ENCODE measurements at regions not wholly inside any gene's neighbourhood (a gene's known extent, or its start where the extent isn't known, plus 50 kb on each side); places are given as distances from the start of the nearest gene placed in this dataset.

DNA sequence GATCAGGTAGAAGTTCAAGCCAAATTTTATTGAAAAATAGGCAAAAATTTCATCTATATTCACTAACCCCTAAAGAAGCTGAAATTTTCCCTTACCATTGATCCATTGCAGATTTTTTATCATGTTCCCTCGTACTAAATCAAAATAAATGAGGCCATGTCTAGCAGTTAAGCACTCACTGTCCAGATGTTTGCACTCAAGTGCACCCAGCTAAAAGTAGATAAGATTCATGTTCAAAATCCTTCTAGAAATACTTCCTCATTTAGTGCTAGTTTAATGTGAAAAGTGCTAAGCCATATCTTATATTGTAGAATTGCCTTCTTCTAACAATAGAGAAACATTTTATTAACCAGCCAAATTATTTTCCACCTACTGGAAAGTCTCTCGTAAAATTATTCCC is 164.7 kb upstream of the UBE2E2 start:
- peaks cover 0 to 60% (median 22%) of the 10 kb centered on the region in 4 donors for H3K4me1 ChIP-seq
- no peak overlapping the region for H3K4me3 ChIP-seq
- DNase-seq: no peak
- TF ChIP-seq, protein P1, sequence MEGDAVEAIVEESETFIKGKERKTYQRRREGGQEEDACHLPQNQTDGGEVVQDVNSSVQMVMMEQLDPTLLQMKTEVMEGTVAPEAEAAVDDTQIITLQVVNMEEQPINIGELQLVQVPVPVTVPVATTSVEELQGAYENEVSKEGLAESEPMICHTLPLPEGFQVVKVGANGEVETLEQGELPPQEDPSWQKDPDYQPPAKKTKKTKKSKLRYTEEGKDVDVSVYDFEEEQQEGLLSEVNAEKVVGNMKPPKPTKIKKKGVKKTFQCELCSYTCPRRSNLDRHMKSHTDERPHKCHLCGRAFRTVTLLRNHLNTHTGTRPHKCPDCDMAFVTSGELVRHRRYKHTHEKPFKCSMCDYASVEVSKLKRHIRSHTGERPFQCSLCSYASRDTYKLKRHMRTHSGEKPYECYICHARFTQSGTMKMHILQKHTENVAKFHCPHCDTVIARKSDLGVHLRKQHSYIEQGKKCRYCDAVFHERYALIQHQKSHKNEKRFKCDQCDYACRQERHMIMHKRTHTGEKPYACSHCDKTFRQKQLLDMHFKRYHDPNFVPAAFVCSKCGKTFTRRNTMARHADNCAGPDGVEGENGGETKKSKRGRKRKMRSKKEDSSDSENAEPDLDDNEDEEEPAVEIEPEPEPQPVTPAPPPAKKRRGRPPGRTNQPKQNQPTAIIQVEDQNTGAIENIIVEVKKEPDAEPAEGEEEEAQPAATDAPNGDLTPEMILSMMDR (IDR thresholded peaks at IDR 0.05): no peak
- no peaks in the 10 kb centered on the region for H3K27me3 ChIP-seq
- peaks cover 0 to 5% (median 0%) of the 10 kb centered on the region in 3 donors for H3K9me3 ChIP-seq
- H3K36me3 ChIP-seq: no peaks in the 10 kb centered on the region
- intact Hi-C loops (cut with DNase I; ENCODE audit: low total_unique reads): no loop called here
- no peak overlapping the region for H3K27ac ChIP-seq

GRCh38 chr3:23041918-23042696 is 161.0 kb upstream of the UBE2E2 start:
- DNase-seq: peak; percentile 44 to 74
- H3K9me3 ChIP-seq: peaks cover 0 to 12% (median 7%) of the 10 kb centered on the region in 3 donors
- TF ChIP-seq, protein P1 (IDR thresholded peaks at IDR 0.05): no peak
- no peaks in the 10 kb centered on the region for H3K36me3 ChIP-seq
- no peak overlapping the region for H3K4me3 ChIP-seq
- H3K27ac ChIP-seq: peak overlapping the region; percentile 46 to 56
- H3K4me1 ChIP-seq: peaks cover 0 to 58% (median 19%) of the 10 kb centered on the region in 4 donors
- intact Hi-C loops (cut with DNase I; ENCODE audit: low total_unique reads): no loop called here
- H3K27me3 ChIP-seq: no peaks in the 10 kb centered on the region

- Histone ChIP-seq H3K9me3 (peaks cover 0 to 17% (median 7%) of the 10 kb centered on the region in 3 donors), H3K27me3 (no peaks in the 10 kb centered on the region), H3K27ac (peak overlapping the region; percentile 58 to 67), H3K36me3 (no peaks in the 10 kb centered on the region), H3K4me1 (peaks cover 0 to 37% (median 10%) of the 10 kb centered on the region in 4 donors), H3K4me3 (no peak overlapping the region)
- DNase-seq: no peak
- TF ChIP-seq, protein P1 (IDR thresholded peaks at IDR 0.05): no peak
- intact Hi-C loops (cut with DNase I; ENCODE audit: low total_unique reads): no loop called here
These were observed 158.7 kb upstream of the UBE2E2 start for GRCh38 chr3:23044463-23044862.

- no peak overlapping the region for H3K4me3 ChIP-seq
- H3K9me3 ChIP-seq: peaks cover 0 to 17% (median 7%) of the 10 kb centered on the region in 3 donors
- no peaks in the 10 kb centered on the region for H3K27me3 ChIP-seq
- no peak for DNase-seq
- H3K4me1 ChIP-seq: peaks cover 0 to 31% (median 10%) of the 10 kb centered on the region in 4 donors
- intact Hi-C loops (cut with DNase I; ENCODE audit: low total_unique reads): no loop called here
- TF ChIP-seq, protein P1 (IDR thresholded peaks at IDR 0.05): no peak
- H3K27ac ChIP-seq: no peak overlapping the region
- no peaks in the 10 kb centered on the region for H3K36me3 ChIP-seq
These were observed 156.6 kb upstream of the UBE2E2 start for GRCh38 chr3:23046536-23046935.

DNA sequence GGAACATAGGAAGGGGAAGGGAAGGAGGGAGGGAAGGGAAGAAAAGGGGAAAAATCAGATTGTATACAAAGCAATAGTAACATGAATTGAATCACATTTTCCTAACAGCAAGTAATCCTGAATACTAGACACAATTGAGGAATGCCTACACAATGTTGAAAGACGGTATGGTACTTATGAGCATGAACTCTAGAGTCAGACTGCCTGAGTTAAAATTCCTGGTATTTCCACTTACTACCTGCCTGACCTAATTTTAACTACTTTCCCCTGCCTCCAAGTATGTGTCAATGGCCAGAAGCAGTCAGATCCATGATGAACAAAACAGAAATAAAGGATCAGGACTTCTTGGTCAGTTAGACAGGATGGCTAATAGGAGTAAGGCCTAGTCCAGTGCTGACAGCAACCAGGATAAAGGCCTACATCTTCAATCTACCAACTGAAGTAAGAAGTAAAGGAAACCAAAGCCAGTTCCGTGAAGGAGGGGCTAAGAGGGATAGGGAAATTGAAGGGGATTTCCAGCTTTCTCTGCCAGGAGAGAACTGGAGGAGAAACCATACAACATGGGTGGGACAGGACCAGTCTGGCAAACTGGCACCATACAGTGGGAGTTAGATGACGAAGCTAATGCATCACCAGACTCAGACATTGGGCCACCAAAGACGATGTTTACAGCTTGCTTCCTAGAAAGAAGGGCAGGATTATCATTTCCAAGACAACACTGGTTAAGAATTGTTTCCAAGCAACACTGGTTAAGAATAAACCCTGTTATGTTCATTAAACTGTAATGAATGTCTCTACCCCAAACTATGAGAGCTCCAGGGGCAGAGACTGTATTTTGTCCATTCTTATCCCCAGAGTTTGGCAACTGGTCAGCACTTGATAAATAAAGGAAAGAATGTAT is 151.6 kb upstream of the UBE2E2 start:
- no peak for DNase-seq
- intact Hi-C loops (cut with DNase I; ENCODE audit: low total_unique reads): no loop called here
- Histone ChIP-seq H3K27me3 (no peaks in the 10 kb centered on the region), H3K4me1 (no peaks in the 10 kb centered on the region), H3K9me3 (peaks cover 0 to 9% (median 0%) of the 10 kb centered on the region in 3 donors), H3K27ac (no peak overlapping the region), H3K36me3 (no peaks in the 10 kb centered on the region), H3K4me3 (no peak overlapping the region)
- TF ChIP-seq, protein P1 (IDR thresholded peaks at IDR 0.05): no peak

Measured in tibial artery (tissue), 4 donors.